ENCODE measurements at regions not wholly inside any gene's neighbourhood (a gene's known extent, or its start where the extent isn't known, plus 50 kb on each side); places are given as distances from the start of the nearest gene placed in this dataset.
"Not testable (repeated sequence)": the region's sequence is repeated elsewhere in the genome, so short reads cannot be mapped to it uniquely, and the experiment has no call there.

DNA sequence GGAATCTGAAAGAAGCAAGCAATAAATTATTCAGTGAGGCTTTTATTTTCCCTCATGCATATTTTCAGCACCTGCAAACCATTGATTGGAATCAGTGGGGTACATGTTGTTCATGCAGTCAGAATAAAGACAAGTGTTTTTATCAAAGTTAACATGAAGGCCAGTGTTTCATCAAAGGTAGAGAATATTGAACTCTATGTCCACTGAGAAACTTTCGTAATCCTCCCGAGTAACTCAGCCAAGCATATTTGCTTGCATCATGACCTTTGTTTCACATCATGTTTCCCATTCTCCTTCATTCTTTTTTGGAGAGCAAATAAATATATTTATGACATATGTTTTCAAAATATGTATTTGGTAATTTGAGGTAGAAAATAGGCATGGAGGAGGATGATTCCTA is 663.1 kb downstream of the SH2D4B start:
- DNase-seq (ENCODE audit: extremely low read depth, low read depth), result no peak

- not testable (repeated sequence) for DNase-seq (ENCODE audit: extremely low read depth, low read depth)
Observed at GRCh38 chr10:81207359-81207758, 667.6 kb upstream of the NRG3 start.

GRCh38 chr10:81213370-81213769 is 661.6 kb upstream of the NRG3 start:
- no peak for DNase-seq (ENCODE audit: extremely low read depth, low read depth)

DNA sequence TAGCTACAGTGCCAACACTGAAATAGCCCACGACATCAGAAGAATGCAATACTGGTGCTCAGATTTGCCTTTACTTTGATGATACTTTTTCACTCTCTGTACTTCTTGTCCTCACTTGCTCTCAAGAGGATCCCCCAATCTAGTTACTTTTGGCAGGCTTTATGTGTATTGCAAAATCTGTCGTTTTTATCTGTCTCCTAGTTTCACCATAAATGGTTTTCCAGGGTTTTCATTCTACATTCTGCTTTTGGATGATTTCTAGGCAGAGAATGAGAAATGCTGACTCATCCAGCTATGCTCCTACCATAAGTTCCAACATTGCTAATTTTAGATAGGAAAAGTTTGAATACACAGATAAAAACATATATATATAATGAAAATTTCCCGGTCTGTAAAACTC is 659.5 kb upstream of the NRG3 start:
- DNase-seq (ENCODE audit: extremely low read depth, low read depth), result no peak

DNA sequence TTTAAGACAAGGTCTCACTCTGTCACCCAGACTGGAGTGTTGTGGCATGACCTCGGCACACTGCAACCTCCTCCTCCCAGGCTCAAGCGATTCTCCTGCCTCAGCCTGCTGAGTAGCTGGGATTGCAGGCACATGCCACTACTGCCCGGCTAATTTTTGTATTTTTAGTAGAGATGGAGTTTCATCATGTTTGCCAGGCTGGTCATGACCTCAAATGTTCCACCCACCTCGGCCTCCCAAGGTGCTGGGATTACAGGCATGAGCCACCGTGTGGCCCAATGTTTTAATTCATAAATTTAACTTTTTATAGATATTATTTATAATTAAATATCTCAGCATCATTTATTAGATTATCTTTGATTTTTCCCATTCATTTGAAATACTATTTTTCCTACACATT is 658.0 kb upstream of the NRG3 start:
- no peak for DNase-seq (ENCODE audit: extremely low read depth, low read depth)

GRCh38 chr10:81218307-81218706 is 656.7 kb upstream of the NRG3 start:
- DNase-seq (ENCODE audit: extremely low read depth, low read depth), result no peak

DNA sequence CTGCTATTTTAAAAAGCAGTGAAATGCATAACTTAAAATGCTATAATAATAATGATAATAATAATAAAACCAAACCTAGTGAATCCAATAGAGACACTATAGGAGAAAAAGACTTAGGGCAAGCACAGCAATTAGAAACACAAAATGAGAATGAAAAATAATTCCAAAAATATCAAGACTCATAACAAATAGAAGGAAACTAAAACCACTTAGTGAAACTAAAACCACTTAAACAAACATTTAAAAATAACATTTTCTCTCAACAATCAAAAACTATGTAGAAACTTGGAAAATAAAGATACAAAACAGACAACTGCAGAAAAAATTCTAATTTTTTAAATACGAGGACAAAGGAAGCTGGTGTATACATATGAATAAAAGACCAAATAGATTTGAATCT is 655.2 kb upstream of the NRG3 start:
- DNase-seq (ENCODE audit: extremely low read depth, low read depth), result no peak

DNA sequence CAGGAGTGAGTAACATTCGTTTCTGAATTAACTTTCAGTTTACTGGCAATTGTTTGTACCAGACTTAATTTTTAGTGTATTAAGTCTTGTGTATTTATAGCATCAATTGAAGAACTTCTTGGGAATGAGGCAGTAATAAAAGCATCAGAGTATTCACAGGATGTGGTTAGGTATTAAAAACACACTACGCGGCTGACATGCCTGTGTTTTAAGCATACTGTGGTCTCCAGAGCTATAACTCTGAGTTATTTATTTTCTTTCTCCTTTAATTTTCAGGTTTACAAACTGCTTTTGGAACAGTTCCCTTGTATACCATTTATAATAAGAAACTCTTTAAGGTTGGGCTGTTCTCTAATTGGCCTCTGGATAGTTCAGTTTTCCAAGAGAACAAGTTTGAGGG is 626.1 kb upstream of the NRG3 start:
- no peak for DNase-seq (ENCODE audit: extremely low read depth, low read depth)

DNA sequence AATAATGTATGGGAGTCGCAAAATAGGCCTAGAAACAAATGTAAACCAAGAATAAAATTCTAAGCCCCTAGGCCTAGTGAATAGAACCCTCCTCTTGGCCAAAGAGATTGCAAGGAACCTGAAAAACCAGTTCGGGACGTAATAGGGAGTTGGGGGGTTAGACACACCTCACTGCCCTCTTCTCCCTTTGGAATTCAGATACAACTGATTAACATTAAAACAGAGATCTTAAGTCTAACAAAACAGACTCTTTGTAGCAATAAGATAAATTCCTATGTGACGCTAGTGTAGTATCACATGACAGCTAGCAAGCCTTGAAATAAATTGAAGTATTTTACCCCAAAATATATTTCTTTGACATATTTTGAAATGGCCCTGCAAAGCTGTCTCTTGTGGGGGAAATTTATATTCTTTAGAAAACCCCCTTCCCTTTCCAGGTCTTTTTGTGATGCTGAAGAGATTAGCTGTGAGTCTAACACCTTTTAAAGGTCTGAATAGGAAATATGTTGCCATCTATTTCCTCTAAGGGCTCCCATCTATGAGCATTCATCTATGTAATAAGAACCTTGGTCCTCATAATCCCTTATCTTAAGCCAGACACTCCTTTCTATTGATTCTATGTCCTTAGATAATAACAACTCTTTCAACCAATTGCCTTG is 623.4 kb upstream of the NRG3 start:
- no peak for DNase-seq (ENCODE audit: extremely low read depth, low read depth)

- DNase-seq (ENCODE audit: extremely low read depth, low read depth), result not testable (repeated sequence)
Observed at GRCh38 chr10:81264991-81265390, 610.0 kb upstream of the NRG3 start.

- no peak for DNase-seq (ENCODE audit: extremely low read depth, low read depth)
Observed at GRCh38 chr10:81270051-81270450, 604.9 kb upstream of the NRG3 start.

DNA sequence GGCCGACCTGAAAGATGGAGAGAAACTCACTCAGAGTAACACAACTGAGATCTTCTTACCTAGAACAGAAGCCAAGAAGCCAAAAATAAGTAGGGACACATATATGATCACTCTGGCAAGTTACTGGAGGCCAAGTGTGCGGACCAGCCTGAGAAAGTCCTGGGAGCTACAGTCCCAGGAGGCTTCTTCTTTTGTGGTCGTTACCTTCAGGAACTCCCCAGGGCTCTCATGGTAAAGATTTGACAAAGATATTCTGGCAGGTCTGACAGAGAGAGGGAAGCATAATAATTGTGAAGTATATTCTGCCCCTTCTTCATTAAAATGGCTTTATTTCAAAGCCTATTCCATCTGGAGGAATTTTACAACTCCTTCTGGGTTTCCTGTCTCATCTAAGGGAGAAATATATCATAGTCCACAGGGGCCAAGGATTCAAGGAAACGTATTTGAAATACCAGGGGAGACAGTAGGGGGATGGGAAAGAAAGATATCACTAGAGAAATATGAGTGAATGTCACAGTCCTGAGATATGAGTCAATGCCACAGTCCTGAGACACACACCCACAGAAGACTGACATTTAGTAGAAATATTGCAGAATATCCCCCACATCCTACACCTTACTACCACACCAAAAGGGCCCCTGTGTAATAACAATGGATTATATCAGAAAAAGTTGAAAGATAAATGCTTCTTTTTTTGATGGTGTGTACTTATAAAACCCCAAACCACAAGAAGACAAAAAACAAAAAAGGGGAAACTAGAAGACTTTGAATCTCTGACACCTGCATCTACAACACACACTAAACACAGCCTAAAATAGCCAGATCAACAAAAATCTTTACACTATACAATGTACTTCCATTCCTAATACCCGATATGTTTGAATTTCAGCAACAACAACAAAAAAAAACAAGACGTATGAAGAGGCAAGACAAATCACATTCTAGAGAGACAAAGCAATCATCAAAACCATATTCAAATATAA is 594.2 kb upstream of the NRG3 start:
- no peak for DNase-seq (ENCODE audit: extremely low read depth, low read depth)

- no peak for DNase-seq (ENCODE audit: extremely low read depth, low read depth)
Observed at GRCh38 chr10:81288544-81288943, 586.5 kb upstream of the NRG3 start.

DNA sequence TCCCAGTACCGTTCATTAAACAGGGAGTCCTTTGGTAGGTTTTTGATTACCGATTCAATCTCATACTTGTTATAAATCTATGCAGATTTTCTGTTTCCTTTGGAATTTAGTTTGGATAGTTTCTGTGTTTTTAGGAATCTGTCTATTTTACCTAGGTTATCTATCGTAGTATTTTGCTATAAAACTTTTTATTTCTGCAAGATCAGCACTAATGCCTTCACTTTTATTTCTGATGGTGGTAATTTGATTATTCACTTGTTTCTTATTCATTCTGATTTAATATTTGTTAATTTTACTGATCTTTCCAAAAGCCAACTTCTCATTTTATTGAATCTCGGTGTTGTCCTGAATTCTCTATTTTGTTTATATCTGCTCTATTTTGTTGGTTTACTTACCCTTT is 577.7 kb upstream of the NRG3 start:
- no peak for DNase-seq (ENCODE audit: extremely low read depth, low read depth)

DNA sequence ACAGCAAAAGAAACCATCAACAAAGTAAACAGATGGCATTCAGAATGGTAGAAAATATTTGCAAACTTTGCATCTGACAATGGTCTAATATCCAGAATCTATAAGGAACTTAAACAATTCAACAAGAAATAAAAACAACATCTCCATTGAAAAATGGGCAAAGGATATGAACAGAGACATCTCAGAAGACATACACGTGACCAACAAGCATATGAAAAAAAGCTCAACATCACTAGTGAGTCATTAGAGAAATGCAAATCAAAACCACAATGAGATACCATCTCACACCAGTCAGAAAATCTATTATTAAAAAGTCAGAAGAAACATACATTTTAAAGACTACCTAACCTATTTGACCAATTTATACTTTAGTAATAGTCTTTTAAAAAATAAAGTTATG is 571.3 kb upstream of the NRG3 start:
- no peak for DNase-seq (ENCODE audit: extremely low read depth, low read depth)

DNA sequence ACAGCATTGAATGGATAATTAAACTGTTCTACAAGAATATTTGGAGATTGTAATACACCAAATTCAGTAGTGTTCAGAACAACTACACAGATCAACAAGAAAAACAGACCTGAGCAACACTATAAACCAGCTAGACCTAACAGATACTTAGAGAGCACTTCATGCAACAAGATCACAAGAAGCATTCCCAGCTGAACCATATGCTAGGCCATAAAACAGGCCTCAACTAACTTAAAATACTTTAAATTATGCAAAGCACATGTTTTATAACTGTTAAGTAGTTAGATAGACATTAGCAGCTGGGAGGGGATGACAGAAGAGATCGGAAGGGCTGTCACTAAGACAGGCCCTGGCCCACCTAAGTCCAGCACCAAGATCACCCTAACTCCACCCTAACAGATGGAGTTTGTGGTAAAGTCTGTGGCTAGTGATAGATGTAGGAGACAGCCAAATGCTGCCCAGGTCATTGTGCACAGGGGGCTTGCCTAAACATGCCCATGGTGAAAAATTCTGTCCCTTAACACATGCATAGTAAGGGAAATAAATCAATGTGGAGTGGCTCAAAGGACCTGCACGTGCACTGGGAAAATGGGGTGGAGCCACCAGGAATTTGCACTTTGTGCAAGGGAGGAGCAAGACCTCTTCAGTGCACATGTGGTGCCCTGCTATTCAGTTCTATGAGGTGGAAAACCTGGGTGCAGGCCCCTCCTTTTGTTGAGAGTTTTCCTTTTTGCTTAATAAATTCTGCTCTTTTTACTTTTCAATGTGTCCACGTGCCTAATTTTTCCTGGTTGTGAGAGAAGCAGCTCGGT is 567.8 kb upstream of the NRG3 start:
- no peak for DNase-seq (ENCODE audit: extremely low read depth, low read depth)

DNA sequence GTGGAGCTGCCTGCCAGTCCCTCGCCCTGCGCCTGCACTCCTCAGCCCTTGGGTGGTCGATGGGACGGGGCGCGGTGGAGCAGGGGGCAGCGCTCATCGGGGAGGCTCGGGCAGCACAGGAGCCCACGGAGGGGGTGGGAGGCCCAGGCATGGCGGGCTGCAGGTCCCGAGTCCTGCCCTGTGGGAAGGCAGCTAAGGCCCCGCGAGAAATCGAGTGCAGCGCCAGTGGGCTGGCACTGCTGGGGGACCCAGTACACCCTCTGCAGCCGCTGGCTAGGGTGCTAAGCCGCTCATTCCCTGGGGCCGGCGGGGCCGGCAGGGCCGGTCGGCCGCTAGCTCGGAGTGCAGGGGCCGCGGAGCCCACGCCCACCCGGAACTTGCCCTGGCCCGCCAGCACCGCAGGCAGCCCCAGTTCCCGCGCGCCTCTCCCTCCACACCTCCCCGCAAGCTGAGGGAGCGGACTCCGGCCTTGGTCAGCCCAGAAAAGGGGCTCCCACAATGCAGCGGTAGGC is 565.9 kb upstream of the NRG3 start:
- DNase-seq (ENCODE audit: extremely low read depth, low read depth), result no peak

- DNase-seq (ENCODE audit: extremely low read depth, low read depth), result no peak
Observed at GRCh38 chr10:81314471-81314870, 560.5 kb upstream of the NRG3 start.

DNA sequence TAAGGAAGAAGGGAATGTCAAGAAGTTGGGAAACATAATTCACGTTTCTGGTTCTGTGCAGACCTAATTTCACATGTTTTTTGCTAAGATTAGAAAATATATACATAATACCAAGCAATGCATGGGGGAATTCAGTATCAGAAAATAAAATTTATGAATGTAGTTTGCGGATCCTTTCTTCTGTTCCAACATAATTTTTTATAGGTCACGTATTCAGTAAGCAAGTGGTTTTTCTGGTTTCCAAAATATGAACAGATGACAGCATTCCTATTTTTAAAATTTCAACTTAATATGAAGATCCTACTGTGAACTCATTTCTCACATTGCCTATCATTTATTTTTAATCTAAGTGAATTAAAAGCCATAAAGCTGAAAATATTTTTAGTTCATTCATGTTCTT is 560.0 kb upstream of the NRG3 start:
- no peak for DNase-seq (ENCODE audit: extremely low read depth, low read depth)

- DNase-seq (ENCODE audit: extremely low read depth, low read depth), result no peak
Observed at GRCh38 chr10:81348003-81348402, 527.0 kb upstream of the NRG3 start.

GRCh38 chr10:81367132-81367531 is 507.9 kb upstream of the NRG3 start:
- DNase-seq (ENCODE audit: extremely low read depth, low read depth), result no peak
